ENCODE measurements at regions not wholly inside any gene's neighbourhood (a gene's known extent, or its start where the extent isn't known, plus 50 kb on each side); places are given as distances from the start of the nearest gene placed in this dataset.
A peak's percentile ranks its signal among the peaks of the same experiment; 100 is the strongest.
"Not testable (repeated sequence)": the region's sequence is repeated elsewhere in the genome, so short reads cannot be mapped to it uniquely, and the experiment has no call there.

GRCh38 chr20:40856653-40857052 lies 167.6 kb upstream of the MAFB start:
- DNase-seq (ENCODE audit: low spot score): no peak

DNA sequence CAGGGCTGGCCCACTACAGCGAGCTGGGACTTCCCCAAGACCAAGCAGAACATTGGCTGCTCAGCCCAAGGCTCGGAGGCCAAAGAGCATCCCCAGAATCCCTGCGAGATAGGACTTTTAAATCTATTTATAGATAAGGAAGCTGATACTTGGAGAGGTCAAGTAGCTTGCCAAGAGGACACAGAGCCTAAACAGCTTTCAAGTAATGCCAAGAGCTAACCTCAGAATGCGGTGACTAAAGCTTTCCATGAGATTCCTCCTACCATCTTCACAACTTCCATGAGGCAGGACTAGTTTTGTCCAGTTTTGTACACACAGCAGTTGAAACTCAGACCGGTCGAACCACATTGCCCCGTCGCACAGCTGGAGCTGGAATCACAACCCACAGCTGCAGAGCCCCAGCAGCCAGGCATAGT lies 168.1 kb upstream of the TOP1 start:
- no peak for DNase-seq (ENCODE audit: low spot score)

DNA sequence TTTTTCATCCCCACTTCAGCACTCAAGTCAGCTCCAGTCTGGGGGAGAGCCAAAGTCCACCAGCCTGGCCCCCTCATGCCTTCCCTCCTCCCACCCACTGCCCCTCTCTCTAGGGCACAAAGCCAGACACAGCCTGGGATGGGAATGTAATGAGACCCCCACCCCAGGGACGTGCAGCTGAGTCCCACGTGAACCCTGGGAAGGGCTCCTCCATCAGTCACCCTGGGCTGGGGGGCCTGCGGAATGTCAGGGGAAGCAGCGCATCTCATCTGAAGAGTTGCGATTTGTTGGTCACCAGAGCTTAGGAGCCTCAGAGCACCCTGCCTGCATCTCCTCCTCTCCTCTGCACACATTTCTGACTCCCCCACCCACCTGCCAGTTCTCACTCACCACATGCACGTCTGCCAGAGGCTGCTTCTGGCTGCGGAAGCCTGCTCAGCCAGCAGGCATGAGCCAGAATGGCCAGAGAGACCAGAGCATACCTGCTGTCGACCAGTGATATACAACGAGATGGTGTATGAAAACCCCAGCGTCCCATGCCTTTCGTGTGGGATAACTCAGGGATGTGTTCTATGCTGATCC lies 167.1 kb upstream of the TOP1 start:
- no peak for DNase-seq (ENCODE audit: low spot score)

DNA sequence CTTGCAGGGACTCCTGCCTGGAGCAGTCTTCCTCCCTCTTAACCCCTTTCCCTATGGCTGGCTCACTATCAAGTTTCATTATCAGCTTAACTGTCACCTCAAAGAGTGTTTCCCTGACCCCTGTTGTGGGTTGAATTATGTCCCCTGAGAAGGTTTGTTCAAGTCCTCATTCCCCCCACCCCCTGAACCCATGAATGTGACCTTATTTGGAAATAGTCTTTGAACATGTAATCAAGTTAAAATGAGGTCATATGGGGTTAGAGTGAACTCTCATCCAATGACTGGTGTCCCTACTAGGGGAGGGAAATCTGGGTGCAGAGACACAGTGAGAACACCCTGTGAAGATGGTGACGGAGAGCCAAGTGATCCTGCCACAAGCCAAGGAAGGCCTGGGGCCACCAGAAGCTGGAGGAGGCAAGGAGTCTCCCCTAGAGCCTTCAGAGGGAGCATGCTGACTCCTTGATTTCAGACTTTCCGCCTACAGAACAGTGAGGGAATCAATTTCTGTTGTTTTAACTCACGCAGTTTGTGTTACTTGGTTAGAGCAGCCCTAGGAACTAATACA lies 165.2 kb upstream of the TOP1 start:
- no peak for DNase-seq (ENCODE audit: low spot score)

DNA sequence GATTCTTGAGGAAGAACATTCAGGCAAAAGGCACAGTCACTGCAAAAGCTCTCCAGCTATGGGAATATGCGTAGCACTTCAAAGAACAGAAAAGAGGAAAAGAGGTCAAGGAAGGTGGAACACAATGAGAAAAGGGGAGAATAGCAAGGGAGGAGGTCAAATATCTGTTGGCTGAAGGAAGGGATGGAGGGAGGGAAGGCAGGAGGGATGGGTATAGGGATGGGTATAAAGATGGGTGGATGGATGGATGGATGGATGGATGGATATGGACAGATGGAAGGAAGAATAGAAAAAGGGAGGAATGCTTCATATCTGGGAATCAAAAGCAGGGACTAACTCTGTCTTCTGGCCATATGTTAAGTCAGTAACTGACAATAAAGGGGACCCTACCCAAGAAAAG lies 164.2 kb upstream of the TOP1 start:
- no peak for DNase-seq (ENCODE audit: low spot score)

GRCh38 chr20:40865095-40865494 lies 163.5 kb upstream of the TOP1 start:
- DNase-seq (ENCODE audit: low spot score): no peak

- DNase-seq (ENCODE audit: low spot score): no peak
Observed at GRCh38 chr20:40866056-40866455, 162.6 kb upstream of the TOP1 start.

DNA sequence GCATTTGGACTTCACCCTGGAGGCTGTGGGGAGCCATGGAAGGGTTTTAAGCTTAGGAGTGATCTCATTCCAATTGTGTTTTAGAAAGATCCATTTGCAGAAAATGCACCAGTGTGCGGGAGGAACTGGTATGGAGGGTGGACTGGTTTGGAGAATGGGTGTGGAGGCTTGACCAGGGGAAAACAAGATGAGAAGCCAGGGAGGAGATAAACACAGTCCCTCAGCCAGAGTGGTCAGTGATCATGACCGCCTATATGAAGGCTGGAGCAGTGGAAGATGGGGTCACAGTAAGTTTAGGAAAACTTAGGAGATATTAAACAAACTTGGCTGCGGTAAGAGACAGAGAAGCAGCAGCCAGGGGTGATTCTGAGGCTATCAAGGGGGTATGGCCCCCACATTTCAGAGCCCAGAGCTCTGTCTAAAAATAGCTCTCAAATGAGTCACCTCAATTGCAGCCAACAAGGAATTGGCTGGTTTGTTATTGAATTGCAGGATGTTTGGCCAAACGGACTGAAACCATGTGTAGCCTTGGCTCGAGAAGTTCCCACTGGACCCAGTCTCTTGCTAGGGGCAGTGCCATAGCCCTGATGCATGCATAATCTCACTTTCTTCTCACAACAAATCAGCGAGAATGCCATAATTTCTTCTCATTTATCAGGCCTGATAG lies 159.9 kb upstream of the TOP1 start:
- DNase-seq (ENCODE audit: low spot score): peak; percentile 56

GRCh38 chr20:40869218-40870147 lies 159.1 kb upstream of the TOP1 start:
- peak; percentile 14 for DNase-seq (ENCODE audit: low spot score)

- no peak for DNase-seq (ENCODE audit: low spot score)
Observed at GRCh38 chr20:40875116-40876085, 153.2 kb upstream of the TOP1 start.

- DNase-seq (ENCODE audit: low spot score): not testable (repeated sequence)
Observed at GRCh38 chr20:40878099-40878498, 150.5 kb upstream of the TOP1 start.

GRCh38 chr20:40880063-40880728 lies 148.4 kb upstream of the TOP1 start:
- DNase-seq (ENCODE audit: low spot score): no peak

DNA sequence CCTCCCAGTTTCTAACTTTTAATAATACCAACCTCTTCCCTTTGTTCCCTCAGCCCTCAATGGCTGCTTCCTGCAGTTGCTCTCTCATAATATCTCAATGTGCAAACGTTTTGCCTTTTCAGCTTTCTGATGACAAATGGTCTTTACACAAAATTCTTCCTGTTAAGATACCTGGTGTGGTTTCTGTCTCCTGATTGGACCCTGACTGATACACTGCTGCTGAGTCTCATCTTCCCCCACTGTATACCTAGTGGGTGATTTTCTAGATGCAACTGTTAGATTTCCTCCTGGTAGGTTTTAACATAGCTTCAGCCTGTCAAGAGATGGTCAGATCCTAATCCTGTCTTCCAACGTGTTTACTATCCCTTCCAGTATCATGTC lies 147.9 kb upstream of the TOP1 start:
- no peak for DNase-seq (ENCODE audit: low spot score)

- DNase-seq (ENCODE audit: low spot score): no peak
Observed at GRCh38 chr20:40882152-40882551, 146.5 kb upstream of the TOP1 start.

- DNase-seq (ENCODE audit: low spot score): no peak
Observed at GRCh38 chr20:40883097-40883496, 145.5 kb upstream of the TOP1 start.

DNA sequence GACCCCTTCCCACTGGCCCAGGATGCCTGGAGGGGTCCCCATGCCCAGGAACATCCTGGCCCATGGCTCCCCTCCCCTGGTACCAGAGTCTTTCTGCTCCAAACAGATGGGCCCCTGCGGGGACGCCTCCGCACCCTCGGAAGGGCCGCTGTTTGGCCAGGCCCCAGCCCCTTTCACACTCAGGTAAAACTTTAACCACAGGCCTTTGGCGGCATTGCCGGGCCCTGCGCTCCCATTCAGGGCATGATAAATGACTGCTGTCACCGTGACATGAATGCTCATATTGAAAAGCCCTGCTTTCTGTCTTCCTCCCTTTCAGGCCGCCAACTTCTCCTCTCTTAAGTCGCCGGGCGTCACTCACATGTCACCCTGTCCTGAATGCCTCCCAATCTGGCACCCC lies 141.5 kb upstream of the TOP1 start:
- no peak for DNase-seq (ENCODE audit: low spot score)

DNA sequence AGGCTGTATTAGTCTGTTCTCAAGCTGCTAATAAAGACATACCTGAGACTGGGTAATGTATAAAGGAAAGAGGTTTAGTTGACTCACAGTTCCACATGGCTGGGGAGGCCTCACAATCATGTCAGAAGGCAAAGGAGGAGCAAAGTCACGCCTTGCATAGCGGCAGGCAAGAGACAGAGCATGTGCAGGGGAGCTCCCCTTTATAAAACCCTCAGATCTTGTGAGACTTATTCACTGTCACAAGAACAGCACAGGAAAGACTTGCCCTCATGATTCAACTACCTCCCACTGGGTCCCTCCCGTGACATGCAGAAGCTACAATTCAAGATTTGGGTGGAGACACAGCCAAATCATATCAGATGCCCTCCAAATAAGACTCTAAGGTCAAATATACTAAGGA lies 139.4 kb upstream of the TOP1 start:
- DNase-seq (ENCODE audit: low spot score): not testable (repeated sequence)

GRCh38 chr20:40890181-40890580 lies 138.4 kb upstream of the TOP1 start:
- no peak for DNase-seq (ENCODE audit: low spot score)

DNA sequence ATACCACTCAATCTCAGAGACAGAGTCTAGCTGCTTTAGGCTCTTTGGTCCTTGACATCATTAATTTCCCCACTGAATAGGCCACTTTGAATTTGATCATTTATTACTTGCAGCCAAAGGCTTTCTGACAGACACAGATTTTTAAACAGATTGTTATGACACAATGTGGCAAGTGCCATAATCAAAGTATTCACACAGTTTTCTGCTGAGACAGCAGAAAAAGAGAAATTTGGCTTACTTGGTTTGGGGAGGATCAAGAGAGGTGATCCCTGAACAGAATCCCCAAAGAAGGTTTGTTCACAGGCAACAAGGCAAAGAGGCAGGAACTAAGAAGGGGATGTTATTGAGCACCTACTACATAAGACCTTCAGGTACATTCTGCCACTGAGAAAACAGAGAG lies 138.0 kb upstream of the TOP1 start:
- DNase-seq (ENCODE audit: low spot score): no peak

DNA sequence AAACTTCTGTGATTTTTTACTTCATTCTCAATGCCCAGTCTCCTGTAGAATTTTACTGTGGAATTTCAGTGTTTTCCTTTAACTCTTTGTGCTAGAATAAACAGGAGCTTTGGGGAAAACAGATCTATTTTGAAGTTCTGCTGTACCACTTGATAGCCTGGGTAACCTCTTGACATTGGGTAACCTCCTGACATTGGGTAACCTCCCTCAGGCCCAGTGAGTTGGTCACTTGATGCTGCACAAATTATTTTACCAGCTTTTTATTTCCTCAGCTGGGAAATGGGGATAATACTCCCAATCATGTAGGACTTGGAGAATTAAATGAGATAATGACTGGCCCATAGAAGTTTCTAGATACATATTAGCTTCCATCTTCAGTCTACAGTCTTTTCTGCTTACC lies 137.3 kb upstream of the TOP1 start:
- no peak for DNase-seq (ENCODE audit: low spot score)

DNA sequence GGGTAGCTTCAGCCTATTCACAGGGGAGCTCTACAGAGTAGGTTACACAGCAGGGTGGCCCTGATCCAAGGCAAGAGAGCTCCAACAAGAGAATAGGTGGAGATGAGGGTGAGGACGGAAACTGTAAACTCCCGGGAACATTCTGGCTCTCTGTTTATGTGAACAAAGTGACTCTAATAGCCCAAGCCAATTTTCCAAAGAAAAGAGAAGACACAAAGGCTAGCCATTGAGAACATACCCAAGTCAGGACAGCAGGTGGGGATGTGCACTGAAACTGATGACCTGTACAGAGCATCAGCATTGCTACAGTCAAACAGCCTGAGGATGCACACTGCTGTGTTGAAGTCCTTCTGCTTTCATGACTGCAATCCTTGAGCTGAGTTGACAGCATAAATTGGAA lies 136.0 kb upstream of the TOP1 start:
- no peak for DNase-seq (ENCODE audit: low spot score)
